Nephron (organoid): ENCODE measurements at regions not wholly inside any gene's neighbourhood (a gene's known extent, or its start where the extent isn't known, plus 50 kb on each side); places are given as distances from the start of the nearest gene placed in this dataset.

Experiments used
- H3K27ac Mint-ChIP-seq, 3 experiments: 2 replicates each; pipeline ENCODE4 v1.8.0; 2020; ENCODE audit warnings: mixed read lengths in 3 of 3, mild to moderate bottlenecking in 2 of 3, moderate library complexity in 1 of 3
- H3K27me3 Mint-ChIP-seq: 2 replicates; pipeline ENCODE4 v1.8.0; 2021; ENCODE audit warnings: low read depth, mild to moderate bottlenecking, moderate library complexity, mixed read lengths
- H3K36me3 Mint-ChIP-seq: 2 replicates; pipeline ENCODE4 v1.8.0; 2020; ENCODE audit warnings: low read depth, mixed read lengths
- H3K4me1 Mint-ChIP-seq: 2 replicates; pipeline ENCODE4 v1.8.0; 2020; ENCODE audit warnings: mixed read lengths
- H3K4me3 Mint-ChIP-seq, 3 experiments: 2 replicates each; pipeline ENCODE4 v1.8.0; 2020; ENCODE audit warnings: mild to moderate bottlenecking in 3 of 3, mixed read lengths in 3 of 3, moderate library complexity in 2 of 3
- H3K9me3 Mint-ChIP-seq: 2 replicates; pipeline ENCODE4 v1.8.0; 2020; ENCODE audit warnings: mixed read lengths
- CTCF ChIP-seq, 3 experiments: fragments of 200-600 bp; sonication (generic); IDR thresholded peaks; one replicate each; pipeline ENCODE4 v1.5.0; 2021; ENCODE audit warnings: antibody characterized with exemption in 3 of 3; ENCODE audit not compliant: unreplicated experiment in 3 of 3

DNA sequence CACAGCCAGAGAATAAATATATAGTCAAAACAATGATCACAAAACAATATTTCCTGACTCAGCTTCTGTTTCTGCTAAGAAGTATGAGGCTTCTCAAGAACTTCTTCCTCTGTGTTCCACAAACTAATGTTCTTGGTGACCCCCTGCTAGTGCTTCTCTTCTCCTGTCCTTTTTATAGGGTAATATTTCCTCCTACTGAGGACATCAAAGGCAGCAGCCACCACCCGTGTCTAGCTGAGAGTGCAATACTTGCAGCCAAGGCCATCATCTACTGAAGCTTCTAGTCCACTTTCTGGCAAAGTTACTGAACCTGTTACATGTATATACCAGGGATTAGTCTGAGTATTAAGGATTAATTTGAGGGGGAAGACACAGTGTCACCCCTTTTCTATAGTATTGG lies 83.7 kb upstream of the SLC12A2 start:
- TF ChIP-seq CTCF (IDR thresholded peaks at IDR 0.05; ENCODE audit: unreplicated experiment in 3 of 3) = no peak
- H3K36me3 Mint-ChIP-seq = no peaks in the 10 kb centered on the region
- H3K4me1 Mint-ChIP-seq = peaks cover 13% of the 10 kb centered on the region
- H3K27me3 Mint-ChIP-seq = no peaks in the 10 kb centered on the region
- H3K27ac Mint-ChIP-seq = no peak overlapping the region
- no peaks in the 10 kb centered on the region for H3K9me3 Mint-ChIP-seq
- H3K4me3 Mint-ChIP-seq = no peak overlapping the region

GRCh38 chr5:128002425-128002824 lies 81.1 kb upstream of the SLC12A2 start:
- H3K4me3 Mint-ChIP-seq = no peak overlapping the region
- no peak for TF ChIP-seq CTCF (IDR thresholded peaks at IDR 0.05; ENCODE audit: unreplicated experiment in 3 of 3)
- no peaks in the 10 kb centered on the region for H3K9me3 Mint-ChIP-seq
- no peaks in the 10 kb centered on the region for H3K27me3 Mint-ChIP-seq
- no peaks in the 10 kb centered on the region for H3K36me3 Mint-ChIP-seq
- H3K27ac Mint-ChIP-seq = no peak overlapping the region
- peaks cover 2% of the 10 kb centered on the region for H3K4me1 Mint-ChIP-seq

- Mint-ChIP-seq H3K4me3 (no peak overlapping the region), H3K4me1 (no peaks in the 10 kb centered on the region), H3K27me3 (no peaks in the 10 kb centered on the region), H3K36me3 (no peaks in the 10 kb centered on the region), H3K9me3 (no peaks in the 10 kb centered on the region), H3K27ac (no peak overlapping the region)
- TF ChIP-seq CTCF (IDR thresholded peaks at IDR 0.05; ENCODE audit: unreplicated experiment in 3 of 3) = no peak
Observed at GRCh38 chr5:128007939-128008338, 75.6 kb upstream of the SLC12A2 start.

- H3K9me3 Mint-ChIP-seq = no peaks in the 10 kb centered on the region
- H3K36me3 Mint-ChIP-seq = no peaks in the 10 kb centered on the region
- H3K4me3 Mint-ChIP-seq = no peak overlapping the region
- H3K4me1 Mint-ChIP-seq = no peaks in the 10 kb centered on the region
- no peak overlapping the region for H3K27ac Mint-ChIP-seq
- TF ChIP-seq CTCF (IDR thresholded peaks at IDR 0.05; ENCODE audit: unreplicated experiment in 3 of 3) = no peak
- H3K27me3 Mint-ChIP-seq = no peaks in the 10 kb centered on the region
Observed at GRCh38 chr5:128009403-128009802, 74.2 kb upstream of the SLC12A2 start.

DNA sequence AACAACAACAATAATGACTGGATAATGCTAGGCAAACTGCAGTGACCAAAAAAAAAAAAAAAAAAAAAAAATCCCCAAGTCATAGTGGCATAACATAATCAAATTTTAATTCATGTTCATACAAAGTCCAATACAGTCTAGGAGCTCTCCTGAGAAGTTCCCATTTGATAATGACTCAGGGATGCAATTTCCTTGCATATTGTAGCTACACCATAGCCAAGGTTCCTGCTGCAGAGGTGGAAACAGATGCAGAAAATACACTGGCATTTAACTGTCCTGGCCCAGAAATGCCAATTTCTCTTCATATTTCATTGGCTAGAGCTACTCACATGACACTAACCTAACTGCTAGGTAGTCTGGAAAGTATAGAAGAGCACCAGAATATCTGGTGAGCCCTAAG lies 72.2 kb upstream of the SLC12A2 start:
- Mint-ChIP-seq H3K4me1 (peaks cover 11% of the 10 kb centered on the region), H3K27ac (no peak overlapping the region), H3K9me3 (no peaks in the 10 kb centered on the region), H3K4me3 (no peak overlapping the region), H3K36me3 (no peaks in the 10 kb centered on the region), H3K27me3 (no peaks in the 10 kb centered on the region)
- TF ChIP-seq CTCF (IDR thresholded peaks at IDR 0.05; ENCODE audit: unreplicated experiment in 3 of 3) = no peak

DNA sequence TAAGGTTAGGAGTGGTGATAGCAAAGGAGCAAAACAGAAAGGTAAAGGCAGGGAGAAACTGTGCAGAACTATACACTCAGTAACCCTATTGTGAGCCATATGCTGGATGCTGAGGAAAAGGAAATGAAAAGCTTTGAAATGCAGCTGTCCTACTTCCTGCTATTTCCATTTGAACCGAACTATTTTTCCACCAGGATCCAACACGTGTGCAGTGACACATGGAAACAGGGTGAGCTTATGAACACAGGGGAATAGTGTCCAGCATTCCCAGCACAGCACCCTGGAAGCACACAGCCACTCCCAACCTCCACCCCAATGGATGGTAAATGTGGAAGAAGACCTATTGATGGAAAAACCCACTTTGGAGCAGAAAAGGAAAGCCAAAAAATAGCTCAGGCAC lies 69.0 kb upstream of the SLC12A2 start:
- Mint-ChIP-seq H3K27ac (peak overlapping the region in 2 of 3 experiments; percentile 9 to 12), H3K9me3 (no peaks in the 10 kb centered on the region), H3K4me3 (no peak overlapping the region), H3K4me1 (peaks cover 11% of the 10 kb centered on the region), H3K36me3 (no peaks in the 10 kb centered on the region), H3K27me3 (no peaks in the 10 kb centered on the region)
- no peak for TF ChIP-seq CTCF (IDR thresholded peaks at IDR 0.05; ENCODE audit: unreplicated experiment in 3 of 3)
